ENCODE measurements at regions not wholly inside any gene's neighbourhood (a gene's known extent, or its start where the extent isn't known, plus 50 kb on each side); places are given as distances from the start of the nearest gene placed in this dataset.

- Histone ChIP-seq H3K9me3 (no peaks in the 10 kb centered on the region), H3K4me3 (no peak overlapping the region), H3K4me1 (no peaks in the 10 kb centered on the region), H3K27me3 (no peaks in the 10 kb centered on the region), H3K27ac (no peak overlapping the region), H3K36me3 (no peaks in the 10 kb centered on the region)
- intact Hi-C loops (cut with DNase I; ENCODE audit: low total_unique reads), result no loop called here
- no peak for TF ChIP-seq POLR2A (IDR thresholded peaks at IDR 0.05)
- TF ChIP-seq CTCF (IDR thresholded peaks at IDR 0.05 in 4 of 5, conservative IDR thresholded peaks at IDR 0.05 in 1 of 5), result no peak
- DNase-seq (no peak), ATAC-seq (no peak)
- in situ Hi-C loops (cut with MboI; ENCODE audit: low sequenced_read_pairs in 4 of 4), result no loop called here
Measured at GRCh38 chr6:164505425-164505824, 804.0 kb downstream of the C6orf118 start.

GRCh38 chr6:164502833-164503232, 806.6 kb downstream of the C6orf118 start:
- ATAC-seq (no peak), DNase-seq (no peak)
- TF ChIP-seq CTCF (IDR thresholded peaks at IDR 0.05 in 4 of 5, conservative IDR thresholded peaks at IDR 0.05 in 1 of 5) (no peak), POLR2A (IDR thresholded peaks at IDR 0.05) (no peak)
- intact Hi-C loops (cut with DNase I; ENCODE audit: low total_unique reads), result no loop called here
- Histone ChIP-seq H3K36me3 (no peaks in the 10 kb centered on the region), H3K9me3 (no peaks in the 10 kb centered on the region), H3K27me3 (no peaks in the 10 kb centered on the region), H3K4me1 (no peaks in the 10 kb centered on the region), H3K27ac (no peak overlapping the region), H3K4me3 (no peak overlapping the region)
- in situ Hi-C loops (cut with MboI; ENCODE audit: low sequenced_read_pairs in 4 of 4), result no loop called here

GRCh38 chr6:164495882-164496495, 813.4 kb downstream of the C6orf118 start:
- Histone ChIP-seq H3K27ac (no peak overlapping the region), H3K4me3 (no peak overlapping the region), H3K4me1 (no peaks in the 10 kb centered on the region), H3K36me3 (no peaks in the 10 kb centered on the region), H3K27me3 (no peaks in the 10 kb centered on the region), H3K9me3 (no peaks in the 10 kb centered on the region)
- no peak for DNase-seq
- intact Hi-C loops (cut with DNase I; ENCODE audit: low total_unique reads), result no loop called here
- ATAC-seq, result no peak
- in situ Hi-C loops (cut with MboI; ENCODE audit: low sequenced_read_pairs in 4 of 4), result no loop called here
- TF ChIP-seq POLR2A (IDR thresholded peaks at IDR 0.05) (no peak), CTCF (IDR thresholded peaks at IDR 0.05 in 4 of 5, conservative IDR thresholded peaks at IDR 0.05 in 1 of 5) (no peak)

DNA sequence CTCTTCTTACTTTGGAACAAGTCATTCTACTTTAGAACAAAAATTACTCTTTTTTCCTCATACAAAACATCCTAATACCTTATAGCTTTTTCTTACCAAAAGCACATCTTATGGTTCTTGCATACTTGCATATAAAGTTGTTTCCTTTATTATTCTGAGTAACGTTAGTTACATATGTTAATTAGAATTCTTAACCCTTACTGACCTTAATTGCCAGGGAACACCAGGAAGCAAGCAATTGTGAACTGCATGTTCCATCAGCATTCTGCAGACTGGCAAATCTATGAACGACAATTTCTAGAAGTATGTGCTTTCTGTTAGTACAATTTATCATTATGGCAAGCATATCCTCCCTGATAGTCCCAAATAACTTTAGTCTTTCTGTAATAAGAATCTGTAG, 831.0 kb downstream of the C6orf118 start:
- no peak for ATAC-seq

More for the DNA sequence above, 831.0 kb downstream of the C6orf118 start:
- H3K27ac ChIP-seq, result no peak overlapping the region
- in situ Hi-C loops (cut with MboI; ENCODE audit: low sequenced_read_pairs in 4 of 4) (no loop called here), intact Hi-C loops (cut with DNase I; ENCODE audit: low total_unique reads) (no loop called here)
- DNase-seq, result no peak
- no peak overlapping the region for H3K4me3 ChIP-seq
- no peak for TF ChIP-seq POLR2A (IDR thresholded peaks at IDR 0.05)
- no peak for TF ChIP-seq CTCF (IDR thresholded peaks at IDR 0.05 in 4 of 5, conservative IDR thresholded peaks at IDR 0.05 in 1 of 5)
- no peaks in the 10 kb centered on the region for H3K27me3 ChIP-seq
- no peaks in the 10 kb centered on the region for H3K36me3 ChIP-seq
- H3K9me3 ChIP-seq, result no peaks in the 10 kb centered on the region
- no peaks in the 10 kb centered on the region for H3K4me1 ChIP-seq

Data from gastrocnemius medialis (tissue), 4 donors.